C4-2B (cell line): ENCODE measurements at regions not wholly inside any gene's neighbourhood (a gene's known extent, or its start where the extent isn't known, plus 50 kb on each side); places are given as distances from the start of the nearest gene placed in this dataset.

Experiments used
- ZFX ChIP-seq: fragments of 450-650 bp; IDR thresholded peaks from 2 replicates; pipeline ENCODE4 v1.6.1; 2017
- TF ChIP-seq, protein P1 (sequence below): fragments of 450-650 bp; conservative IDR thresholded peaks from 2 replicates; pipeline ENCODE4 v1.5.1; 2017; ENCODE audit warnings: mild to moderate bottlenecking

DNA sequence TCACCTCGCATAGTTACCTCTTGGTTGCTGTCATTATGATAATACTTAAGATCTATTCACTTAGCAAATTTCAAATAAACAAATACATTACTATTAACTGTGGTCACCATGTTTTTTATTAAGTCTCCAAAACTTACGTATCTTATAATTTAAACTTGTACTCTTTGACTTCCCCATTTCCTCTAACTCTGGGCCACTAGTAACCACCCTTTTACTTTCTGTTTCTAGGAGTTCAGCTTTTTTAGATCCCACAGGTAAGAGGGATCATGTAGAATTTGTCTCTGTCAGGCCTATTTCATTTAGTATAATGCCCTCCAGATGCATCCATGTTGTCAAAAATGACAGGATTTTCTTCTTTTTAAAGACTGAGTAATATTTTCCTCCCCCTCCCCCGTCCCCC lies 212.4 kb upstream of the C11orf87 start:
- TF ChIP-seq, protein P1, sequence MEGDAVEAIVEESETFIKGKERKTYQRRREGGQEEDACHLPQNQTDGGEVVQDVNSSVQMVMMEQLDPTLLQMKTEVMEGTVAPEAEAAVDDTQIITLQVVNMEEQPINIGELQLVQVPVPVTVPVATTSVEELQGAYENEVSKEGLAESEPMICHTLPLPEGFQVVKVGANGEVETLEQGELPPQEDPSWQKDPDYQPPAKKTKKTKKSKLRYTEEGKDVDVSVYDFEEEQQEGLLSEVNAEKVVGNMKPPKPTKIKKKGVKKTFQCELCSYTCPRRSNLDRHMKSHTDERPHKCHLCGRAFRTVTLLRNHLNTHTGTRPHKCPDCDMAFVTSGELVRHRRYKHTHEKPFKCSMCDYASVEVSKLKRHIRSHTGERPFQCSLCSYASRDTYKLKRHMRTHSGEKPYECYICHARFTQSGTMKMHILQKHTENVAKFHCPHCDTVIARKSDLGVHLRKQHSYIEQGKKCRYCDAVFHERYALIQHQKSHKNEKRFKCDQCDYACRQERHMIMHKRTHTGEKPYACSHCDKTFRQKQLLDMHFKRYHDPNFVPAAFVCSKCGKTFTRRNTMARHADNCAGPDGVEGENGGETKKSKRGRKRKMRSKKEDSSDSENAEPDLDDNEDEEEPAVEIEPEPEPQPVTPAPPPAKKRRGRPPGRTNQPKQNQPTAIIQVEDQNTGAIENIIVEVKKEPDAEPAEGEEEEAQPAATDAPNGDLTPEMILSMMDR: no peak
- TF ChIP-seq ZFX: no peak
